Stomach (tissue), 8 donors: ENCODE measurements at regions not wholly inside any gene's neighbourhood (a gene's known extent, or its start where the extent isn't known, plus 50 kb on each side); places are given as distances from the start of the nearest gene placed in this dataset.

Experiments
- DNase-seq, 2 donors: peaks; one replicate each; pipeline versions ENCODE4 v3.0.0 to v3.0.0-alpha.2; 2013 to 2019
- H3K27ac ChIP-seq, 5 donors: fragments of 200-600 bp in 4 of 5; sonication (generic) in 4 of 5; one replicate each; pipeline ENCODE4 v1.5.1; 2013 to 2019; ENCODE audit warnings: mild to moderate bottlenecking in 1 of 5, moderate library complexity in 1 of 5
- H3K27me3 ChIP-seq, 3 donors: fragments of 200-600 bp; sonication (generic); one replicate each; pipeline ENCODE4 v1.5.1; 2017 to 2019; ENCODE audit warnings: mixed run types in 1 of 3
- H3K36me3 ChIP-seq, 4 donors: fragments of 200-600 bp; sonication (generic); 1 replicate in 3 of 4; 2 replicates in 1 of 4; pipeline ENCODE4 v1.5.1; 2016 to 2019
- H3K4me1 ChIP-seq, 4 donors: fragments of 200-600 bp; sonication (generic); one replicate each; pipeline ENCODE4 v1.5.1; 2016 to 2019
- H3K4me3 ChIP-seq, 4 donors: fragments of 200-600 bp; sonication (generic) in 3 of 4; one replicate each; pipeline ENCODE4 v1.5.1; 2016 to 2019; ENCODE audit warnings: mild to moderate bottlenecking in 1 of 4
- H3K9me3 ChIP-seq, 4 donors: fragments of 200-600 bp; sonication (generic); one replicate each; pipeline ENCODE4 v1.5.1; 2016 to 2019
- CTCF ChIP-seq, 7 experiments: fragments of 450-650 bp in 4 of 7; fragments of 200-600 bp in 3 of 7; sonication (generic) in 3 of 7; IDR thresholded peaks; one replicate each; pipeline ENCODE4 v1.5.1; 2016 to 2019; ENCODE audit warnings: antibody characterized with exemption in 7 of 7, control low read depth in 2 of 7, mild to moderate bottlenecking in 1 of 7
- EP300 ChIP-seq: sonication (generic); formaldehyde crosslinking; IDR thresholded peaks from one replicate; pipeline ENCODE4 v1.6.1; 2017; ENCODE audit warnings: antibody characterized with exemption
- POLR2A ChIP-seq, 4 donors: fragments of 450-650 bp; IDR thresholded peaks; one replicate each; pipeline ENCODE4 v1.6.1; 2016; ENCODE audit warnings: antibody characterized with exemption in 4 of 4, control low read depth in 2 of 4, mild to moderate bottlenecking in 1 of 4, moderate library complexity in 1 of 4
- POLR2AphosphoS5 ChIP-seq, 3 donors: sonication (generic); formaldehyde crosslinking; IDR thresholded peaks; one replicate each; pipeline ENCODE4 v1.6.1; 2016; ENCODE audit warnings: antibody characterized with exemption in 3 of 3
- WGBS, 5 donors: extraction: QIAGEN DNeasy Blood & Tissue Kit in 3 of 5; methylation state at CpG; one replicate each; pipeline versions ENCODE4 v1.1.5 to v1.1.7; 2013 to 2018; 5-methylcytosine and 5-hydroxymethylcytosine counted together
- intact Hi-C: fragments of 100-400 bp; cut with DNase I; formaldehyde crosslinking; loops from one replicate; pipeline ENCODE4 v1.15.1; 2023; ENCODE audit warnings: low total_unique reads
- donor health status: healthy with polysubstance abuse.
- donor health status: Bipolar disorder and iron deficiency.
- donor health status: healthy.

GRCh38 chr2:59076079-59076619 lies 835.0 kb upstream of the FANCL start:
- H3K9me3 ChIP-seq: peaks cover 0 to 7% (median 4%) of the 10 kb centered on the region in 4 donors
- DNase-seq: peak in 1 of 2 donors; percentile 13
- no peaks in the 10 kb centered on the region for H3K4me1 ChIP-seq
- 37 to 52% (median 47%) methylated on average over 5 of the region's 5 CpGs for WGBS, 5 donors
- intact Hi-C loops: no loop called here
- H3K27ac ChIP-seq: no peak overlapping the region
- TF ChIP-seq EP300 (no peak), POLR2AphosphoS5 (IDR thresholded peaks at IDR 0.05) (no peak), POLR2A (IDR thresholded peaks at IDR 0.05) (no peak), CTCF (IDR thresholded peaks at IDR 0.05) (no peak)
- H3K27me3 ChIP-seq: no peaks in the 10 kb centered on the region
- H3K36me3 ChIP-seq: no peaks in the 10 kb centered on the region
- H3K4me3 ChIP-seq: no peak overlapping the region

GRCh38 chr2:59074071-59074470 lies 832.9 kb upstream of the FANCL start:
- Histone ChIP-seq H3K9me3 (peaks cover 0 to 14% (median 4%) of the 10 kb centered on the region in 4 donors), H3K27me3 (no peaks in the 10 kb centered on the region), H3K36me3 (no peaks in the 10 kb centered on the region), H3K27ac (no peak overlapping the region), H3K4me1 (no peaks in the 10 kb centered on the region), H3K4me3 (no peak overlapping the region)
- DNase-seq: no peak
- intact Hi-C loops: no loop called here
- 83 to 88% (median 84%) methylated on average over 3 of the region's 3 CpGs for WGBS, 5 donors
- no peak for TF ChIP-seq POLR2AphosphoS5 (IDR thresholded peaks at IDR 0.05)
- TF ChIP-seq CTCF (IDR thresholded peaks at IDR 0.05): no peak
- no peak for TF ChIP-seq POLR2A (IDR thresholded peaks at IDR 0.05)
- no peak for TF ChIP-seq EP300

GRCh38 chr2:59073286-59073685 lies 832.2 kb upstream of the FANCL start:
- Histone ChIP-seq H3K4me3 (no peak overlapping the region), H3K27me3 (no peaks in the 10 kb centered on the region), H3K36me3 (no peaks in the 10 kb centered on the region), H3K27ac (no peak overlapping the region), H3K4me1 (no peaks in the 10 kb centered on the region), H3K9me3 (peaks cover 0 to 14% (median 4%) of the 10 kb centered on the region in 4 donors)
- TF ChIP-seq POLR2AphosphoS5 (IDR thresholded peaks at IDR 0.05): no peak
- TF ChIP-seq POLR2A (IDR thresholded peaks at IDR 0.05): no peak
- TF ChIP-seq CTCF (IDR thresholded peaks at IDR 0.05): no peak
- no peak for TF ChIP-seq EP300
- intact Hi-C loops: no loop called here
- DNase-seq: no peak
- WGBS, 5 donors: 45 to 76% (median 62%) methylated on average over 6 of the region's 6 CpGs

- no peak for TF ChIP-seq POLR2A (IDR thresholded peaks at IDR 0.05)
- Histone ChIP-seq H3K27ac (no peak overlapping the region), H3K36me3 (no peaks in the 10 kb centered on the region), H3K4me1 (no peaks in the 10 kb centered on the region), H3K4me3 (no peak overlapping the region), H3K9me3 (peaks cover 0 to 14% (median 6%) of the 10 kb centered on the region in 4 donors), H3K27me3 (no peaks in the 10 kb centered on the region)
- intact Hi-C loops: no loop called here
- WGBS, 5 donors: 13 to 47% (median 19%) methylated on average over 2 of the region's 2 CpGs
- no peak for DNase-seq
Observed at GRCh38 chr2:59068255-59068654, 827.1 kb upstream of the FANCL start.

- H3K4me1 ChIP-seq: no peaks in the 10 kb centered on the region
- TF ChIP-seq POLR2A (IDR thresholded peaks at IDR 0.05): no peak
- no peak for TF ChIP-seq EP300
- TF ChIP-seq CTCF (IDR thresholded peaks at IDR 0.05): no peak
- TF ChIP-seq POLR2AphosphoS5 (IDR thresholded peaks at IDR 0.05): no peak
- H3K9me3 ChIP-seq: peaks cover 0 to 14% (median 5%) of the 10 kb centered on the region in 4 donors
- WGBS, 5 donors: 91 to 95% (median 95%) methylated on average over 35 to 56 of the region's 56 CpGs
- H3K27me3 ChIP-seq: no peaks in the 10 kb centered on the region
- DNase-seq: no peak
- no peaks in the 10 kb centered on the region for H3K36me3 ChIP-seq
- intact Hi-C loops: no loop called here
- H3K27ac ChIP-seq: no peak overlapping the region
- H3K4me3 ChIP-seq: no peak overlapping the region
Observed at GRCh38 chr2:59066787-59067399, 825.8 kb upstream of the FANCL start.
